Fibroblast of lung (primary cell): ENCODE measurements at regions not wholly inside any gene's neighbourhood (a gene's known extent, or its start where the extent isn't known, plus 50 kb on each side); places are given as distances from the start of the nearest gene placed in this dataset.

Source experiments
- EZH2 ChIP-seq: IDR thresholded peaks from 2 replicates; pipeline ENCODE4 v1.5.1; 2012; ENCODE audit warnings: low read length, control low read depth, mild to moderate bottlenecking; ENCODE audit errors: missing control alignments
- TF ChIP-seq, protein P1 (sequence below), 2 donors: IDR thresholded peaks in 1 of 2; conservative IDR thresholded peaks in 1 of 2; 1 replicate in 1 of 2; 2 replicates in 1 of 2; pipeline ENCODE4 v1.5.1; 2011 to 2012; ENCODE audit warnings: low read length in 2 of 2, control low read depth in 1 of 2, inconsistent platforms in 1 of 2, low read depth in 1 of 2, mild to moderate bottlenecking in 1 of 2

DNA sequence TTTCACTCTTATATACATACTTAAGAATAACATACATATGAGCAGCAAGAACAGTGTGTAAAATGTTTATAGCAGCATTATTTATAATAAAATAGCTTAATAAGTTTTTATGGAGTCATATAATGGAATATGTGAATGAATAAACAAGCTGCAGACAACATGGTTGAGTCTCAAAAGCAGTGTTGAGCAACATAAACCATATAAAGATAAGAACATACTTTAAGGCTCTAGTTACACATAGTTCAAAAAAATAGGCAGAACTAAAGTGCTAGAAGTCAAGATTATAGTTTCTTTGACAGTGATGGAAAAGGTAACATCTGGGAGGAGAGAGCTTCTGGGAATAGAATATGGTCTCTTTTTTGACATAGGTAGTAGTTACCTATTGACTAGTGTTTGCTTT, 53.7 kb upstream of the ADAMTS19 start:
- TF ChIP-seq EZH2 = no peak
- TF ChIP-seq, protein P1, sequence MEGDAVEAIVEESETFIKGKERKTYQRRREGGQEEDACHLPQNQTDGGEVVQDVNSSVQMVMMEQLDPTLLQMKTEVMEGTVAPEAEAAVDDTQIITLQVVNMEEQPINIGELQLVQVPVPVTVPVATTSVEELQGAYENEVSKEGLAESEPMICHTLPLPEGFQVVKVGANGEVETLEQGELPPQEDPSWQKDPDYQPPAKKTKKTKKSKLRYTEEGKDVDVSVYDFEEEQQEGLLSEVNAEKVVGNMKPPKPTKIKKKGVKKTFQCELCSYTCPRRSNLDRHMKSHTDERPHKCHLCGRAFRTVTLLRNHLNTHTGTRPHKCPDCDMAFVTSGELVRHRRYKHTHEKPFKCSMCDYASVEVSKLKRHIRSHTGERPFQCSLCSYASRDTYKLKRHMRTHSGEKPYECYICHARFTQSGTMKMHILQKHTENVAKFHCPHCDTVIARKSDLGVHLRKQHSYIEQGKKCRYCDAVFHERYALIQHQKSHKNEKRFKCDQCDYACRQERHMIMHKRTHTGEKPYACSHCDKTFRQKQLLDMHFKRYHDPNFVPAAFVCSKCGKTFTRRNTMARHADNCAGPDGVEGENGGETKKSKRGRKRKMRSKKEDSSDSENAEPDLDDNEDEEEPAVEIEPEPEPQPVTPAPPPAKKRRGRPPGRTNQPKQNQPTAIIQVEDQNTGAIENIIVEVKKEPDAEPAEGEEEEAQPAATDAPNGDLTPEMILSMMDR (conservative IDR thresholded peaks at IDR 0.05 in 1 of 2, IDR thresholded peaks at IDR 0.05 in 1 of 2; ENCODE audit: low read depth in 1 of 2, low read length in 2 of 2) = no peak
